CD4-positive, alpha-beta memory T cell (primary cell): ENCODE measurements at regions not wholly inside any gene's neighbourhood (a gene's known extent, or its start where the extent isn't known, plus 50 kb on each side); places are given as distances from the start of the nearest gene placed in this dataset.

ENCODE experiments used
- CTCF ChIA-PET: fragments of 350-600 bp; sonication (Branson Sonifier 250); formaldehyde crosslinking; loops from one replicate; lab custom pipeline; 2021; ENCODE audit warnings: inconsistent platforms; ENCODE audit not compliant: partially characterized antibody; lab: Charles Lee
- POLR2A ChIA-PET: fragments of 350-600 bp; sonication (Branson Sonifier 250); formaldehyde crosslinking; loops from one replicate; lab custom pipeline; 2021; ENCODE audit not compliant: partially characterized antibody; lab: Charles Lee
- DNase-seq, 5 donors: peaks; one replicate each; pipeline versions ENCODE4 v3.0.0 to v3.0.0-alpha.2; 2020 to 2022; ENCODE audit warnings: mixed read lengths in 1 of 5
- H3K27ac ChIP-seq: one replicate; pipeline ENCODE4 v1.7.0; 2013; ENCODE audit warnings: low read depth, low read length
- H3K27me3 ChIP-seq: 2 replicates; pipeline ENCODE4 v1.7.0; 2013; ENCODE audit warnings: mild to moderate bottlenecking, low read length, moderate library complexity; ENCODE audit not compliant: insufficient read depth
- H3K36me3 ChIP-seq: 2 replicates; pipeline ENCODE4 v1.7.0; 2013; ENCODE audit warnings: mild to moderate bottlenecking, low read length, moderate library complexity; ENCODE audit not compliant: insufficient read depth
- H3K4me1 ChIP-seq: 2 replicates; pipeline ENCODE4 v1.7.0; 2013; ENCODE audit warnings: mild to moderate bottlenecking, low read length, moderate library complexity; ENCODE audit not compliant: insufficient read depth
- H3K4me3 ChIP-seq, 2 donors: one replicate each; pipeline ENCODE4 v1.7.0; 2013; ENCODE audit warnings: low read length in 2 of 2, mild to moderate bottlenecking in 1 of 2
- H3K9me3 ChIP-seq, 2 donors: one replicate each; pipeline ENCODE4 v1.7.0; 2013; ENCODE audit warnings: low read length in 2 of 2, control low read depth in 1 of 2; ENCODE audit not compliant: control insufficient read depth in 1 of 2
- H3K27ac Mint-ChIP-seq, 7 donors: one replicate each; pipeline ENCODE4 v1.8.0; 2020 to 2021; ENCODE audit warnings: mixed read lengths in 7 of 7, mild to moderate bottlenecking in 6 of 7, inconsistent platforms in 3 of 7, moderate library complexity in 3 of 7
- H3K27me3 Mint-ChIP-seq, 2 donors: one replicate each; pipeline ENCODE4 v1.8.0; 2020 to 2021; ENCODE audit warnings: mixed read lengths in 2 of 2
- H3K36me3 Mint-ChIP-seq, 2 donors: one replicate each; pipeline ENCODE4 v1.8.0; 2020 to 2021; ENCODE audit warnings: mixed read lengths in 2 of 2, inconsistent platforms in 1 of 2, mild to moderate bottlenecking in 1 of 2
- H3K4me1 Mint-ChIP-seq, 4 donors: one replicate each; pipeline ENCODE4 v1.8.0; 2020 to 2021; ENCODE audit warnings: mixed read lengths in 4 of 4, mild to moderate bottlenecking in 1 of 4
- H3K4me3 Mint-ChIP-seq, 8 donors: one replicate each; pipeline ENCODE4 v1.8.0; 2020 to 2021; ENCODE audit warnings: mixed read lengths in 8 of 8, mild to moderate bottlenecking in 7 of 8, moderate library complexity in 6 of 8, inconsistent platforms in 3 of 8
- H3K9me3 Mint-ChIP-seq, 8 donors: one replicate each; pipeline ENCODE4 v1.8.0; 2020 to 2021; ENCODE audit warnings: mixed read lengths in 8 of 8, mild to moderate bottlenecking in 5 of 8, inconsistent platforms in 3 of 8, moderate library complexity in 1 of 8
- intact Hi-C: fragments of 100-400 bp; cut with micrococcal nuclease; formaldehyde crosslinking; loops from one replicate; pipeline ENCODE4 v1.15.1; 2023

GRCh38 chr1:213925531-213926182 lies 62.1 kb upstream of the PROX1 start:
- DNase-seq: no peak
- no peaks in the 10 kb centered on the region for H3K36me3 ChIP-seq
- ChIA-PET CTCF (no interaction called here), POLR2A (no interaction called here)
- intact Hi-C loops: no loop called here
- H3K9me3 ChIP-seq: no peaks in the 10 kb centered on the region
- no peaks in the 10 kb centered on the region for H3K27me3 ChIP-seq
- no peak overlapping the region for H3K4me3 ChIP-seq
- no peaks in the 10 kb centered on the region for H3K4me1 Mint-ChIP-seq
- no peak overlapping the region for H3K27ac Mint-ChIP-seq
- H3K4me1 ChIP-seq: no peaks in the 10 kb centered on the region
- peaks cover 0 to 5% (median 3%) of the 10 kb centered on the region in 8 donors for H3K9me3 Mint-ChIP-seq
- no peak overlapping the region for H3K27ac ChIP-seq
- no peaks in the 10 kb centered on the region for H3K27me3 Mint-ChIP-seq
- no peaks in the 10 kb centered on the region for H3K36me3 Mint-ChIP-seq
- H3K4me3 Mint-ChIP-seq: no peak overlapping the region

GRCh38 chr1:213927846-213928245 lies 59.9 kb upstream of the PROX1 start:
- no peak overlapping the region for H3K4me3 ChIP-seq
- Mint-ChIP-seq H3K27me3 (no peaks in the 10 kb centered on the region), H3K36me3 (no peaks in the 10 kb centered on the region), H3K27ac (no peak overlapping the region), H3K4me3 (no peak overlapping the region), H3K4me1 (no peaks in the 10 kb centered on the region), H3K9me3 (peaks cover 0 to 5% (median 4%) of the 10 kb centered on the region in 8 donors)
- no peaks in the 10 kb centered on the region for H3K36me3 ChIP-seq
- no peak for DNase-seq
- ChIA-PET CTCF (no interaction called here), POLR2A (no interaction called here)
- no peaks in the 10 kb centered on the region for H3K9me3 ChIP-seq
- H3K27me3 ChIP-seq: no peaks in the 10 kb centered on the region
- intact Hi-C loops: no loop called here
- no peaks in the 10 kb centered on the region for H3K4me1 ChIP-seq
- no peak overlapping the region for H3K27ac ChIP-seq

- no peaks in the 10 kb centered on the region for H3K27me3 Mint-ChIP-seq
- H3K27ac Mint-ChIP-seq: no peak overlapping the region
- no peaks in the 10 kb centered on the region for H3K4me1 Mint-ChIP-seq
- Histone ChIP-seq H3K4me3 (no peak overlapping the region), H3K9me3 (no peaks in the 10 kb centered on the region), H3K27ac (no peak overlapping the region), H3K4me1 (no peaks in the 10 kb centered on the region), H3K27me3 (no peaks in the 10 kb centered on the region), H3K36me3 (no peaks in the 10 kb centered on the region)
- no peak for DNase-seq
- CTCF ChIA-PET: no interaction called here
- intact Hi-C loops: no loop called here
- POLR2A ChIA-PET: no interaction called here
- peaks cover 0 to 3% (median 2%) of the 10 kb centered on the region in 8 donors for H3K9me3 Mint-ChIP-seq
- H3K4me3 Mint-ChIP-seq: no peak overlapping the region
- H3K36me3 Mint-ChIP-seq: no peaks in the 10 kb centered on the region
These were observed 58.4 kb upstream of the PROX1 start for GRCh38 chr1:213929398-213929797.

GRCh38 chr1:213931836-213932235 lies 55.9 kb upstream of the PROX1 start:
- Mint-ChIP-seq H3K4me3 (no peak overlapping the region), H3K27ac (no peak overlapping the region), H3K36me3 (no peaks in the 10 kb centered on the region), H3K27me3 (no peaks in the 10 kb centered on the region), H3K9me3 (peaks cover 0 to 11% (median 2%) of the 10 kb centered on the region in 8 donors), H3K4me1 (no peaks in the 10 kb centered on the region)
- H3K9me3 ChIP-seq: no peaks in the 10 kb centered on the region
- H3K4me3 ChIP-seq: no peak overlapping the region
- ChIA-PET CTCF (no interaction called here), POLR2A (no interaction called here)
- H3K36me3 ChIP-seq: no peaks in the 10 kb centered on the region
- H3K27ac ChIP-seq: no peak overlapping the region
- H3K4me1 ChIP-seq: no peaks in the 10 kb centered on the region
- intact Hi-C loops: no loop called here
- no peak for DNase-seq
- no peaks in the 10 kb centered on the region for H3K27me3 ChIP-seq

GRCh38 chr1:213933336-213933735 lies 54.4 kb upstream of the PROX1 start:
- H3K27me3 Mint-ChIP-seq: no peaks in the 10 kb centered on the region
- H3K4me3 Mint-ChIP-seq: no peak overlapping the region
- POLR2A ChIA-PET: no interaction called here
- H3K36me3 Mint-ChIP-seq: no peaks in the 10 kb centered on the region
- no peak overlapping the region for H3K4me3 ChIP-seq
- CTCF ChIA-PET: no interaction called here
- no peaks in the 10 kb centered on the region for H3K4me1 ChIP-seq
- intact Hi-C loops: no loop called here
- H3K27me3 ChIP-seq: no peaks in the 10 kb centered on the region
- no peak overlapping the region for H3K27ac Mint-ChIP-seq
- no peaks in the 10 kb centered on the region for H3K4me1 Mint-ChIP-seq
- DNase-seq: no peak
- peaks cover 0 to 14% (median 2%) of the 10 kb centered on the region in 8 donors for H3K9me3 Mint-ChIP-seq
- no peaks in the 10 kb centered on the region for H3K9me3 ChIP-seq
- no peak overlapping the region for H3K27ac ChIP-seq
- no peaks in the 10 kb centered on the region for H3K36me3 ChIP-seq

GRCh38 chr1:213934649-213935048 lies 53.1 kb upstream of the PROX1 start:
- DNase-seq: no peak
- Histone ChIP-seq H3K27me3 (no peaks in the 10 kb centered on the region), H3K36me3 (no peaks in the 10 kb centered on the region), H3K4me1 (no peaks in the 10 kb centered on the region), H3K4me3 (no peak overlapping the region), H3K9me3 (no peaks in the 10 kb centered on the region), H3K27ac (no peak overlapping the region)
- intact Hi-C loops: no loop called here
- H3K27me3 Mint-ChIP-seq: no peaks in the 10 kb centered on the region
- H3K36me3 Mint-ChIP-seq: no peaks in the 10 kb centered on the region
- H3K4me1 Mint-ChIP-seq: no peaks in the 10 kb centered on the region
- CTCF ChIA-PET: no interaction called here
- peaks cover 0 to 14% (median 2%) of the 10 kb centered on the region in 8 donors for H3K9me3 Mint-ChIP-seq
- H3K4me3 Mint-ChIP-seq: no peak overlapping the region
- POLR2A ChIA-PET: no interaction called here
- H3K27ac Mint-ChIP-seq: no peak overlapping the region

- no peaks in the 10 kb centered on the region for H3K27me3 Mint-ChIP-seq
- no peak overlapping the region for H3K4me3 Mint-ChIP-seq
- POLR2A ChIA-PET: no interaction called here
- Histone ChIP-seq H3K36me3 (no peaks in the 10 kb centered on the region), H3K9me3 (no peaks in the 10 kb centered on the region), H3K4me1 (no peaks in the 10 kb centered on the region), H3K27ac (no peak overlapping the region), H3K4me3 (no peak overlapping the region), H3K27me3 (no peaks in the 10 kb centered on the region)
- H3K9me3 Mint-ChIP-seq: peaks cover 0 to 14% (median 2%) of the 10 kb centered on the region in 8 donors
- intact Hi-C loops: no loop called here
- H3K36me3 Mint-ChIP-seq: no peaks in the 10 kb centered on the region
- no peak for DNase-seq
- H3K4me1 Mint-ChIP-seq: no peaks in the 10 kb centered on the region
- no peak overlapping the region for H3K27ac Mint-ChIP-seq
- CTCF ChIA-PET: no interaction called here
These were observed 51.2 kb upstream of the PROX1 start for GRCh38 chr1:213936571-213936970.
